K562 (cell line): ENCODE measurements at regions not wholly inside any gene's neighbourhood (a gene's known extent, or its start where the extent isn't known, plus 50 kb on each side); places are given as distances from the start of the nearest gene placed in this dataset.
"Not testable (repeated sequence)": the region's sequence is repeated elsewhere in the genome, so short reads cannot be mapped to it uniquely, and the experiment has no call there.

Experiments
- ATAC-seq: fragments of 200-7000 bp; cut with Tn5 transposase; 3 replicates; pipeline ENCODE4 v1.9.1; 2020; ENCODE audit warnings: moderate library complexity
- BruUV-seq: library from RNA; stranded (reverse); fragments of 400-500 nt; replicated peaks from 2 replicates; lab custom pipeline; 2021; lab: Mats Ljungman, UMichigan
- CTCF ChIA-PET: fragments of 300-600 bp; formaldehyde crosslinking; extraction: SDS; loops from one replicate; lab custom pipeline; 2021; ENCODE audit warnings: low intra/inter-chr PET ratio; lab: Yijun Ruan, JAX
- POLR2A ChIA-PET: fragments of 300-600, 350-650 bp; sonication (Branson Sonifier 250); formaldehyde crosslinking; extraction: SDS; loops from one replicate; lab custom pipeline; 2021; ENCODE audit warnings: antibody characterized with exemption, inconsistent platforms; lab: Yijun Ruan, JAX
- DNase-seq, 4 experiments: peaks; one replicate each; pipeline versions ENCODE4 v3.0.0 to v3.0.0-alpha.2; 2011 to 2018; ENCODE audit warnings: low spot score in 3 of 4, mixed read lengths in 3 of 4; ENCODE audit errors: extremely low read depth in 1 of 4
- FAIRE-seq: peaks from 2 replicates; lab custom pipeline; 2011; peaks lifted over from hg19 to GRCh38; lab: Jason Lieb, UNC
- H2AFZ ChIP-seq: 2 replicates; pipeline ENCODE4 v1.6.0; 2011; ENCODE audit warnings: low read depth, low read length, control low read depth, inconsistent platforms
- H3K27ac ChIP-seq: fragments of 200-600 bp; 3 replicates; pipeline ENCODE4 v1.8.0; 2011; ENCODE audit warnings: low read depth, mild to moderate bottlenecking, control low read depth, inconsistent platforms, low read length, moderate library complexity, mixed read lengths; ENCODE audit errors: extremely low read depth
- H3K27me3 ChIP-seq, 2 experiments: fragments of 300-600 bp in 1 of 2; 2 replicates in 1 of 2; 3 replicates in 1 of 2; pipeline versions ENCODE4 v1.6.0 to v1.8.0; 2011; ENCODE audit warnings: inconsistent platforms in 2 of 2, low read length in 2 of 2, mild to moderate bottlenecking in 1 of 2, mixed read lengths in 1 of 2, moderate library complexity in 1 of 2; ENCODE audit not compliant: control insufficient read depth in 2 of 2, insufficient read depth in 2 of 2
- H3K36me3 ChIP-seq: fragments of 300-600 bp; 3 replicates; pipeline ENCODE4 v1.8.0; 2011; ENCODE audit warnings: mild to moderate bottlenecking, low read length, inconsistent platforms; ENCODE audit not compliant: control insufficient read depth, insufficient read depth
- H3K4me1 ChIP-seq, 2 experiments: fragments of 200-600 bp in 1 of 2; replicated peaks in 1 of 2; 2 replicates in 1 of 2; 3 replicates in 1 of 2; pipeline versions ENCODE4 v1.5.1 to v1.8.0; 2011; ENCODE audit warnings: inconsistent platforms in 2 of 2, low read length in 2 of 2, mild to moderate bottlenecking in 1 of 2, mixed read lengths in 1 of 2, moderate library complexity in 1 of 2; ENCODE audit not compliant: control insufficient read depth in 2 of 2, insufficient read depth in 2 of 2
- H3K4me2 ChIP-seq: 2 replicates; pipeline ENCODE4 v1.6.1; 2011; ENCODE audit warnings: low read length, control low read depth, inconsistent platforms, mixed read lengths; ENCODE audit not compliant: insufficient read depth
- H3K4me3 ChIP-seq: fragments of 200-600 bp; sonication (generic), shearing (Covaris generic); 2 replicates; pipeline ENCODE4 v1.5.1; 2016; ENCODE audit warnings: control low read depth, inconsistent platforms
- H3K79me2 ChIP-seq: fragments of 200-600 bp; 3 replicates; pipeline ENCODE4 v1.8.0; 2011; ENCODE audit warnings: low read length, inconsistent platforms; ENCODE audit not compliant: control insufficient read depth, insufficient read depth
- H3K9ac ChIP-seq, 2 experiments: 2 replicates each; pipeline versions ENCODE4 v1.6.0 to v1.6.1; 2011; ENCODE audit warnings: low read depth in 2 of 2, low read length in 2 of 2, control low read depth in 1 of 2, inconsistent platforms in 1 of 2, mild to moderate bottlenecking in 1 of 2, mixed read lengths in 1 of 2; ENCODE audit not compliant: insufficient read depth in 1 of 2
- H3K9me1 ChIP-seq: one replicate; pipeline ENCODE4 v1.6.0; 2011; ENCODE audit warnings: inconsistent platforms, mild to moderate bottlenecking, low read length, moderate library complexity; ENCODE audit not compliant: control insufficient read depth, insufficient read depth
- H3K9me3 ChIP-seq: replicated peaks from 2 replicates; pipeline ENCODE4 v1.5.1; 2011; ENCODE audit warnings: low read depth, low read length, inconsistent platforms; ENCODE audit not compliant: control insufficient read depth, insufficient read depth
- H4K20me1 ChIP-seq: replicated peaks from 2 replicates; pipeline ENCODE4 v1.6.1; 2011; ENCODE audit warnings: low read length, inconsistent platforms, mixed read lengths; ENCODE audit not compliant: control insufficient read depth, insufficient read depth
- WGBS: fragments of 100-300 bp; shearing (Covaris generic); methylation state at CpG from one replicate; pipeline ENCODE4 v1.1.6; 2016; ENCODE audit warnings: low coverage, mixed read lengths; ENCODE audit not compliant: insufficient coverage; ENCODE audit errors: missing lambda C conversion rate; 5-methylcytosine and 5-hydroxymethylcytosine counted together
- in situ Hi-C: fragments of 300-500 bp; cut with MboI; formaldehyde crosslinking; loops from 4 replicates; pipeline ENCODE4 v1.15.0; 2018; ENCODE audit warnings: inconsistent platforms, mixed read lengths
- intact Hi-C: fragments of 100-400 bp; cut with micrococcal nuclease; formaldehyde crosslinking; loops from 2 replicates; pipeline ENCODE4 v1.14.2; 2022

DNA sequence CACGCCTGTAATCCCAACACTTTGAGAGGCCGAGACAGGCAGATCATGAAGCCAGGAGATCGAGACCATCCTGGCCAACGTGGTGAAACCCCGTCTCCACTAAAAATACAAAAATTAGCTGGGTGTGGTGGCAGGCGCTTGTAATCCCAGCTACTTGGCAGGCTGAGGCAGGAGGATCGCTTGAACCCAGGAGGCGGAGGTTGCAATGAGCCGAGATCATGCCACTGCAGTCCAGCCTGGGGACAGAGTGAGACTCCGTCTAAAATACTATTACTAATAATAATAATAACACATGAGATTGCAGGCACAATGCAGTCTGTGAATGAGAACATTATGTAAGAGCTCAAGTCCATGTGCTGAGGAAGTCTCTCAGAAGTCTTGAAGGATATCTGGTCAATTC, 1684.4 kb downstream of the SPATA31A7 start:
- FAIRE-seq, H3K9me1 ChIP-seq, H3K36me3 ChIP-seq, H3K27me3 ChIP-seq, CTCF ChIA-PET, H3K4me2 ChIP-seq, H2AFZ ChIP-seq, H3K79me2 ChIP-seq, H3K9me3 ChIP-seq, H4K20me1 ChIP-seq, H3K4me1 ChIP-seq, BruUV-seq, ATAC-seq, DNase-seq, POLR2A ChIA-PET, intact Hi-C loops, H3K27ac ChIP-seq, in situ Hi-C loops, H3K4me3 ChIP-seq, H3K9ac ChIP-seq: not testable (repeated sequence)
- WGBS: 1% methylated on average over 5 of the region's 10 CpGs

DNA sequence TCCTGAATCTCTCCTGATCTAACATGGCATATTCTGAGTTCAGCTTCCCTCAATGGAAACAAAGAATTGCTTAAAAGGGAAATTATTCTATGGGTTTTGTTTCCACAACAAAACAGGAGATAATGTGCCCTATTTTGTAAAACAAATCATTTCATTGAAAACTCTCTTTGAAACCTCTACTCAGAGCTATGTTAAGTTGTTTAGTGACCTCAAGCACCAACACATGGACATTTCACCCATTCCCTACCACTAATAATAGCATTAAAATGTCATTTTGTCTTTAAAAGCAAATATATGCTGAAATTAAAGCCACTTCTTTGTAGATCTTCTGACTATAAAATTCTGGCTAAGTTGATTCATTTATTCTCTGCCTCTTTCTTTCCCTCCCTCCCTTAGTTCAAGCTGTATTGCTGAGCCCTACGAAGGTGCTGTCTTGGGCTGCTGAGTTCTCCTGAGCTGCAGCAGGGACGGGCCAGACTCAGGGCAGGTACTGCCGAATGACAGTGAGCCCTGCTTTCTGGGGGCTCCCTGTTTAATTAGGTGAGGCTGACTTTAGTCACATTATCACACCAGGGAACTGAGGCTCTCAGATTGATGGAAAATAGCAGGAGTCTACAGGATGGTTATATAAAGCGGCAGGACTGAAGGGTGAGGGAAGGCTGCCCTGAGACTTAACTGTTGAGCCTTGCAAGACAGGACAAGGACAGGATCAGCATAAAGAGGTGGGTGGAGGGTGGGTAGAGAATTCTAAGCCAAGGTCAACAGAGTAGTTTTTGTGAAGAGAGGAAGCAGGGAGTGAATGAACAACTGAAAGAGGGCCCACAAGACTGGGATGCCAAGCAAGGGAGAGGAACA, 1685.1 kb downstream of the SPATA31A7 start:
- intact Hi-C loops, H4K20me1 ChIP-seq, CTCF ChIA-PET, FAIRE-seq, H3K9me3 ChIP-seq, in situ Hi-C loops, H2AFZ ChIP-seq, H3K27me3 ChIP-seq, DNase-seq, H3K4me3 ChIP-seq, POLR2A ChIA-PET, H3K9me1 ChIP-seq, BruUV-seq, H3K36me3 ChIP-seq, H3K27ac ChIP-seq, H3K4me1 ChIP-seq, H3K79me2 ChIP-seq, H3K4me2 ChIP-seq, H3K9ac ChIP-seq: not testable (repeated sequence)
- ATAC-seq: peak; percentile 62
- WGBS: 0% methylated on average over 3 of the region's 4 CpGs

DNA sequence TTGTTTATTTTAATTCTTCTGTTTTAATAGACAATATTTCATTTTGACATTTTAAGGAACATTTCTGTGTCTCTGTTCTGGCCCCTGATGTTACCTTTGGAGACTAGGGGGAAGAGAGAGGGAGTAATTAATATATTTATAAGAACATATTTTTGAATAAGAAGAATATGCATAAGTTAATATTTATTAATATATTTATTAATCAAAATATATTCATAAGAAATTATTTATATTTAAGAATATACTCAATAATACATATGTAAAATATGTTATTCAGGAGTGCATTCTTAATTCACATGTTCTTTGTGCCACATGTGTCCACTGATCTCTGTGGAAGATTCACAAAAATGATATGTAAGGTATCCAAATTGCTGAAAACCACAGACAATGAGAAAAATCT, 1687.7 kb downstream of the SPATA31A7 start:
- not testable (repeated sequence) for FAIRE-seq

More for the DNA sequence above, 1687.7 kb downstream of the SPATA31A7 start:
- H3K9ac ChIP-seq, BruUV-seq, DNase-seq, H3K4me1 ChIP-seq, H3K27ac ChIP-seq, H3K4me3 ChIP-seq, H3K79me2 ChIP-seq, POLR2A ChIA-PET, H4K20me1 ChIP-seq, H3K36me3 ChIP-seq, H2AFZ ChIP-seq, H3K9me1 ChIP-seq, intact Hi-C loops, in situ Hi-C loops, ATAC-seq, H3K4me2 ChIP-seq, CTCF ChIA-PET, H3K9me3 ChIP-seq, H3K27me3 ChIP-seq: not testable (repeated sequence)
